Heart left ventricle (tissue), 13 donors: ENCODE measurements at regions not wholly inside any gene's neighbourhood (a gene's known extent, or its start where the extent isn't known, plus 50 kb on each side); places are given as distances from the start of the nearest gene placed in this dataset.

ENCODE experiments used
- POLR2A ChIP-seq, 2 donors: fragments of 450-650 bp; IDR thresholded peaks; one replicate each; pipeline ENCODE4 v1.6.1; 2017; ENCODE audit warnings: antibody characterized with exemption in 2 of 2, mild to moderate bottlenecking in 2 of 2, moderate library complexity in 2 of 2
- TF ChIP-seq, protein P1 (sequence below), 12 donors: fragments of 200-600 bp; sonication (generic) in 4 of 12; IDR thresholded peaks; one replicate each; pipeline versions ENCODE4 v1.5.0 to v1.8.0; 2018 to 2022; ENCODE audit warnings: antibody characterized with exemption in 12 of 12, mild to moderate bottlenecking in 5 of 12
- donor health status: ischemic (EF 13 %, LVEDD 7.1; RV severe dilation, severe dysfunction).
- donor health status: DM: no; HTN: yes; CAD: no.
- donor health status: DM: no; HTN: no; CAD: no.
- donor health status: ischemic (EF 25% LVEDD 6.9; RV normal size, moderate dysfunction).
- donor health status: ischemic (EF 25% LVEDD 5.7; RV mildly dilated, moderate dysfunction).
- donor health status: ischemic (EF 35%, LVEDD 5.7; RV mildly dilated, moderate dysfunction).
- donor health status: nonischemic (EF 11% LVEDD 7.7; RV severe dilation, severe dysfunction).
- donor health status: DM: yes; HTN: yes; CAD: no.
- donor health status: PGD.
- donor health status: ischemic (EF 29% LVEDD 5.4; RV normal size, mild dysfunction).
- donor health status: nonischemic (EF 23%, LVEDD 6.1; RV moderate dilation, normal function).

- no peak for TF ChIP-seq POLR2A (IDR thresholded peaks at IDR 0.05)
- TF ChIP-seq, protein P1, sequence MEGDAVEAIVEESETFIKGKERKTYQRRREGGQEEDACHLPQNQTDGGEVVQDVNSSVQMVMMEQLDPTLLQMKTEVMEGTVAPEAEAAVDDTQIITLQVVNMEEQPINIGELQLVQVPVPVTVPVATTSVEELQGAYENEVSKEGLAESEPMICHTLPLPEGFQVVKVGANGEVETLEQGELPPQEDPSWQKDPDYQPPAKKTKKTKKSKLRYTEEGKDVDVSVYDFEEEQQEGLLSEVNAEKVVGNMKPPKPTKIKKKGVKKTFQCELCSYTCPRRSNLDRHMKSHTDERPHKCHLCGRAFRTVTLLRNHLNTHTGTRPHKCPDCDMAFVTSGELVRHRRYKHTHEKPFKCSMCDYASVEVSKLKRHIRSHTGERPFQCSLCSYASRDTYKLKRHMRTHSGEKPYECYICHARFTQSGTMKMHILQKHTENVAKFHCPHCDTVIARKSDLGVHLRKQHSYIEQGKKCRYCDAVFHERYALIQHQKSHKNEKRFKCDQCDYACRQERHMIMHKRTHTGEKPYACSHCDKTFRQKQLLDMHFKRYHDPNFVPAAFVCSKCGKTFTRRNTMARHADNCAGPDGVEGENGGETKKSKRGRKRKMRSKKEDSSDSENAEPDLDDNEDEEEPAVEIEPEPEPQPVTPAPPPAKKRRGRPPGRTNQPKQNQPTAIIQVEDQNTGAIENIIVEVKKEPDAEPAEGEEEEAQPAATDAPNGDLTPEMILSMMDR (IDR thresholded peaks at IDR 0.05): no peak
Measured at GRCh38 chr20:60144974-60145527, 186.8 kb downstream of the CDH26 start.
